Epithelial cell of prostate (primary cell): ENCODE measurements at regions not wholly inside any gene's neighbourhood (a gene's known extent, or its start where the extent isn't known, plus 50 kb on each side); places are given as distances from the start of the nearest gene placed in this dataset.
"Not testable (repeated sequence)": the region's sequence is repeated elsewhere in the genome, so short reads cannot be mapped to it uniquely, and the experiment has no call there.

ENCODE experiments used
- DNase-seq: peaks from one replicate; pipeline ENCODE4 v3.0.0-alpha.2; 2011; ENCODE audit warnings: low read depth, low spot score
- H3K27ac ChIP-seq: fragments of 450-650 bp; 2 replicates; pipeline ENCODE4 v1.5.1; 2017; ENCODE audit warnings: mild to moderate bottlenecking

DNA sequence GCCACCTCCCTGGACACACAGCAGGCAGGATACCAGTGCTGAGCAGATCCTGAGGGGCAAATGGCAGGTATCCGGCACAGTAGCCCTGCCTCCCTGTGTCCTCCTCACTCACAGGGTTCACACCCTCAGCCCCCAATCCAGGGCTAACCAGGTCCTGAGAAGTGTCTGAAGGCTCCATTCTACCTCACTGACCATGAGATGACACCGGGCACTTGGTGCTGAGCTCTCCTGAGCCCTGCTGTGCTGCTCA lies 115.4 kb upstream of the ATP2B2 start:
- no peak overlapping the region for H3K27ac ChIP-seq
- no peak for DNase-seq

DNA sequence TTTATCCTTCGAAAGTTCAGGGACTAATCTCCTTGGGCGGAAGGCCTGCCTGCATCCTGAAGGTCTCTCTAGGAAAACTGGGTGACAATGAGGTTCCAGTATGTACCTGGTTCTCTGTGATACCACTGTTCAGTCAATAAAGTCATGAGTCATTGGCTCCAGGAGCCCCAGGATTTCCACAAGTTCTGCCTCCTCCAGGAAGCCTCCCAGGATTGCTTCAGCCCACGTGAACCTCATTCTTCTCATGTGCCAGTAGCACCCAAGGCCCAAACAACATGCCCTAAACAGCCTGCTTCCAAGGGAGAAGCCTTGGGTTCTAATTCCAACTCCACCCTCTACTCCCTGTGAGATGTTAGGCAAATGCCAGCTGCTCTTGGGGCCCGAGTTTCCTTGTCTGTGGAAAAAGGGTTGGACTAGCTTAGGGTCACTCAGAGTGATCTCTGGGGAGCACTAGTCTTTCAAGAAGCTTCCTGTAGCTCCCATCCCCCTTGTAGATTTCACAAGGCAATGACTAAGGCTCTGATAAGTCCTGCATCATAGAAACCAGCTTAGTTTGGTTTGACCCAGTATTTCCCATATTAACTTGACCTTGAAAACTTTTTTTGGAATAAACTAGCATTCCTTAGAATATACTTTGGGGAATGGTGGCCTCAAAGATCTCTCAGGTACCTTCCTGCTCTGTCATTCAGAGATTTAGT lies 118.3 kb upstream of the ATP2B2 start:
- DNase-seq: no peak

DNA sequence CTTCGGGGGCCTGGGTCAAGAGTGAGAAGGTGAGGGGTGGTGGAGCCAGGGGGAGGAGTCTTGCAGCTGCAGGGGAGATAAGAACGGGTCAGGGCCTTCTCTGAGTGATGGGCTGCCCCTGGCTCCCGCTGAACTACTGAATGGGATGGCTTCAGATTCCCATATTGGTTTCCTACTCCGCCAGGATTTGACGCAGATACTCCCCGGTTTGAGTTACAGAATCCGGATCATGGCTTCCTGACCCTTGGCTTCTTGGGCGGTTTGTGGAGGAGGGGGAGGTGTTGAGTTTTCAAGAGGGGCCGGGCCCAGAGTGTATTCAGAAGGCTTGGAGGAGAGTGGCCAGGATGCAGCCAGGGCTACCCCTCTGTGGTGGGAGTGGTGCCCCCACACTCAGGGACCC lies 119.9 kb upstream of the ATP2B2 start:
- DNase-seq: no peak
- H3K27ac ChIP-seq: no peak overlapping the region

More for the DNA sequence above, 118.3 kb upstream of the ATP2B2 start:
- H3K27ac ChIP-seq: no peak overlapping the region

DNA sequence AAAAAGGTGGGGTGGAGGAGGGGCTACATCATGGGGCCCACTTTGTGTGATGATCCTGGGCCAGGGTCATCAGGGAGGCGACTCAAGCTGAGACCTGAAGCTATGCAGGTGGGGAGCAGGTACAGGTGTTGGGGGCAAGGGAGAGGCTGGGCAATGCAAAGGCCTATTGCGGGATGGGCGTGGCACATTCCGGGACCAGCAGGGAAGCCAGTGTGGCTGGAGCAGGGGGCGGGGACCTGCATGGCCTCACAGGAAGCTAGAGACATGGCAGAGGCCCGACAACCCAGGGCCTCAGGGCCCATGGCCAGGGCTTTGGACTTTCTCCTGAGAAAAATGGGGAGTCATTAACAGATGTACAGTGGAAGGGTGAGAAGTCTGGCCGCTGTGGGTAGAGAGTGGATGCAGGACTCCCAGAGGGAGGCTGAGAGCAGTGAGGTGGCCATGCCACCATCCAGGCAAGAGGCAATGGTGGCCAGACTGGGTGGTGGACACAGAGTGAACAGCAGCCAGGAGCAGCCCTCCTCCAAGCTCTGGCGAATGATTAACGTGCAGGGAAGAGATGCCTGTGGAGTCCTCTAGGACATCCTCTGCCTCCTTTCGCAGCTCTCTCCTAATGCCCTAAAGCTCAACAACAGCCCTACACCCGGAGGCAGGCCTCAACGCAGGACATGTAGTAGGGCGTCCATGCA lies 122.6 kb upstream of the ATP2B2 start:
- DNase-seq: no peak
- no peak overlapping the region for H3K27ac ChIP-seq

DNA sequence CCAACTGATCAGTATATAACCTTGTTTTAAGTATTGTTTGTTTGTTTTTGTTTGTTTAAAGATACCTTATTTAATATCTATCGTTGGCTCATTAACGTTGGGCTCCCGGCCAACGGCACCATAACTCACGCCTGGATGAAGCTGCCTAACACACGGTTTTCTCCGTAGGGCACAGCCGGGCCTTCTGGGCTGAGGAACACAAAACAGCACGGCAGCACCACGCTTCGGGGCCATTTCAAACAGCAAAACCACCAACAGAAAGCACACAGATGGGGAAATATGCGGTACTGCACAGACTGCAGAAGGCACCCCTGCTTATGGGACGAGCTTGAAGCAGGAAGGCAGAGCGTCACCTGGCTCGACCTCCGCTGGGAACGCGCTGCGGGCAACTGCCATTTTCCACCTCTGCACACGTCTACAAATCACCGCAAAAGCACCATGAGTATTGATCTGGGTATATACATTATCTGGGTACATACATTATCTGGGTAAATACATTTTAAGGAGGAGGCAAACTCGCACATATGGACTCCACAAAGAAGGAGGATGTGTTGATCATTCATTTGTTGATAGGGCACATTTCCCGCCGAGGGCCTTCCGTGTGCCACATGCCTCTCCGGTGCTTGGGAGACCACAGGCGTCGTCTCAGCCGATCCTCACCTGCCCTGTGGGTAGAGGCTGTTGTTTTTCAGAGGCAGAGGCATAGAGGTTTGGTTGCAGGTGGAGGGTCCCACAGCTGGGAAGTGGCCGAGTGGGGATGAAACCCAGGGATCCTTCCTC lies 123.7 kb upstream of the ATP2B2 start:
- no peak overlapping the region for H3K27ac ChIP-seq
- DNase-seq: no peak

DNA sequence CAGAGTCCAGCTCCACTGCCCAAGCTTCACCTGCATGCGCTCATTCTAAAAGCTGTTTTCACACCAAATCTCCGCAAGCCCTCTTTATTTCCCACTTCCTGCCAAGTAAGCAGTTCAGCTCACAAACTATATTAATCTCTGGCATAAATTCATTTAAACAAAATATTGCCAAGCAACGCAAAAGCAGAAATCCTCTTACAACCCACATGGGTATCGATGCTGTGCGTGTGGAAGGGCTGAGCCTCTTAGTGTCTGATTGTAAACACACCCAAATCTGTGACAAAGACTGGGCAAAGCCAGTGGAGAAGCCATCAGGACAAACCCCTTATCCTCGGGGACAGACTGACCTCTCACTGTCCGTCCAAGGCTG lies 124.3 kb upstream of the ATP2B2 start:
- DNase-seq: no peak
- H3K27ac ChIP-seq: no peak overlapping the region

DNA sequence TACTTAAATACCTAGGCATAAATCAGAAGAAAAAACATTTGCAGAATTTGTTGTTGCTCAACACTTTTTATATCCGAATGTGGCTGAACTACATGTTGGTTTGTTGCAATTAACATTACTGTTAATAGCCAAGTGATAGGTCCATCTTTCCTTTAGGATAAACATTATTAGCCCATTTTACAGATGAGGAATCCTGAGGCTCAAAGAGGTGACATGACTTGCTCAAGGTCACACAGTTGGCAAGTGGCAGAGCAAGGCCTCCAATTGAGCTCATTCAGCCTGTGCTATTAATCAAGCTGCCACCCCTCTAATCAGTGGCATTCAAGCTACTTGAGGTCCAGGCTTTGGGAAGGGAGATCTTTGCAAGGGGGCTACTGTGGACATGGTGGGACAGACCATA lies 125.8 kb upstream of the ATP2B2 start:
- DNase-seq: no peak
- no peak overlapping the region for H3K27ac ChIP-seq

DNA sequence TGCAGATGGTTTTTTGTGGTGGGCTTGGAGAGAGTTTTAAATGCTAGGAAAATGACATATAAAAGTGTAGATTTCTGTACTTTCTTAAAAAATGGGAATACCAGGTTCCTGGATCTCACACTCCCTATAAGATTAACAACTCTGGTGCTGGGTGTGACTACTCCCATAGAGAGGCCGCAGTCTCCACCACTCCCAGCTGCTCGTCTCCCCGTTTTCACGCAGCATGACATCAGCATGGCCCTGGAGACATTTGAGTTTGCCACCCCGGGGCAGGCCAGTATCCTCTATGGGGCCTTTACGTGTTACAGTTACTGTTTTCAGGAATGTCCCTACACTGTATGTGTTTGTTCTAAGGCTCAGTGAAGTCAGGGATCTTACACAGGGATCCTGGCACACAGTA lies 126.7 kb upstream of the ATP2B2 start:
- no peak overlapping the region for H3K27ac ChIP-seq
- DNase-seq: no peak

DNA sequence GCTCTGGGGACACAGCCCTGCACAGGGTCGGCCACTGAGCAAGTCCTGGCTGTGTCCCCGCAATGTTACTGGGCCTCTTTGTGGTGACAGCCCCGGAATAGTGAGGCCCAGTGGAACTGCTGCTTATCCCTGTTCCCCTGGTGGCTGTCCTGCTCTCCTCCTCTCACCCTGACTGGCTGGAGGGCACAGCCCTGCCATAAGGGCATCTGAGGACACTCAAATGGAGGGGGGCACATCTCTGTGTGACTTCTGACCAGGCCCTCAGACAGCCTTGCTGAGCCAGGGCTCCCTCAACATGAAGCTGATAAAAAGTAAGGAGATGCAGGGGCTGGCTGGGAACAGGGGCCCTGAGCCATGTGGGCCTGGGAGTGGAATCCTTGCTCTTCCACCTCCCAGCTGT lies 127.4 kb upstream of the ATP2B2 start:
- no peak for DNase-seq
- no peak overlapping the region for H3K27ac ChIP-seq

DNA sequence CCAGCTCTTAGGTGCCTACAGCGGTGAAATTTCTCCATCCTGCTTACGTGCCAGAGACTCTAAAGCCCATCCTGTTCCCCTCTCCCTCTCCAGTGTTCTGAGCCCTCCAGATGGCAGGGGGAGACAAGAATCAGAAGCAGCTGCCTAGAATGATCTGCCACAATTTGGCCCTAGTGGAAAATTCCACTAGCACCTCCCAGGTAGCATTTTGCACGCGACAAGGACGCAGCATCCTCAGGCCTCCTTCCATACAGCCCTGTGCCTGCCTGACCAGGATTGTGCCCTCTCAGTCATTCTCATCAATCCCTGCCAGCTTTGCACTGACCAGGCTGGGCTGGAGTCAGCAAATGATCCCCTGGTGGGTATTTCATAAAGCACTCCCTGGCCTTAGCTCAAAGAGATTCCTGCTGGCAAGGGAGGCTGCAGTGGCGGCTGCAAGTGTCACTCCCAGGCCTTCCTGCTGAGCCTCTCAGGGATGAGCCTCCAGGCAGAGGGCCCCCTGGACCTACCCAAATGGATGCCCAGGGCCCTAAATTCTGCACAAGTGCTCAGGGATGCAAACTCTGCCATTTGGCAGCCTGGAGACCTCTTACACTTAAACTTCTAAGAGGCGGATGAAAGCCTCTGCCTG lies 130.2 kb upstream of the ATP2B2 start:
- no peak overlapping the region for H3K27ac ChIP-seq

DNA sequence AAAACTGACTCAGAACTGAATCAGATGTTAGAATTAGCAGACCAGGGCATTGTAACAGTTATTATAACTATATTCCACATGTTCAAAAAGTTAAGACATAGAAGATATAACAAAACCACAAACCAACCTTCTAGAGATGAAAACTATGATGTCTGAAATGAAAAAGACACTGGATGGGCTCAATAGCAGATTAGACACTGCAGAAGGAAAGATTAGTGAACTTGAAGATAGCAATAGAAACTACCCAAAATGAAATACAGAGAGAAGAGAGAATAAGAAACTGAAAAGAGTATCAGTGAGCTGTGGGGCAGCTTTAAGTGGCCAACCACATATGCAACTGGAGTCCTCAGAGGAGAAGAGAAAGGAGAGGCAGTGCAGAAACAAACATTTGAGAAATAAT lies 132.0 kb upstream of the ATP2B2 start:
- DNase-seq: no peak
- H3K27ac ChIP-seq: no peak overlapping the region

More for the DNA sequence above, 130.2 kb upstream of the ATP2B2 start:
- DNase-seq: no peak

DNA sequence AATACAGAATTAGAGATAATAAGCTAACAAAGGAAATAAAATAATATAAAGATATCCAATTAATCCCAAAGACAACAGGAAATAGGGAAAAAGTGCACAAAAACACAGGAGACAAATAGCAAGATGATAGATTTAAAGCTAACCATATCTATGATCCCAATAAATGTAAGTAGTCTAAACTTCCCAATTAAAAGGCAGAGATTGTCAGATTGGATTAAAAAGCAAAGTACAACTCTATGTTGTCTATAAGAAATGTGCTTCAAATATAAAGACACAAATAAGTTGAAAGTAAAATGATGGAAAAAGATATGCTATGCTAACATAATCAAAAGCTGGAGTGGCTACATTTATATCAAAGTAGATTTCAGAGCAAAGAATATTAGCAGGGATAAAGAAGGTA lies 133.1 kb upstream of the ATP2B2 start:
- DNase-seq: no peak
- H3K27ac ChIP-seq: no peak overlapping the region

DNA sequence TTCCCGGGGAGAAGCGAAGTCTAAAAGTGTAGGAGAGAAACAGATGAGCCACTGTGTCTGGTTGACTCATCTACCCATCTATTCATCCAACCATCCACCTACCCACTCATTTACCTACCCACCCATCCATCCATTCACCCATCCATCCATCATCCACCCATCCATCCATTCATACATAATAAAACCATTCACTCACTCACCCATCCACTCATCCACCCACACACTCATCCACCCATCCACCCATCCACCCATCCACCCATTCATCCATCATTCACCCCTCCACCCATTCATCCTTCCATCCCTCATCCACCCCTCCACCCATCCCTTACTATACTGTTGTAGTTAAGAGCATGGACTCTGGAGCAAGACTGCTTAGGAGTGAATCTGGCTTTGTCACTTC lies 136.4 kb upstream of the ATP2B2 start:
- no peak overlapping the region for H3K27ac ChIP-seq
- DNase-seq: no peak

DNA sequence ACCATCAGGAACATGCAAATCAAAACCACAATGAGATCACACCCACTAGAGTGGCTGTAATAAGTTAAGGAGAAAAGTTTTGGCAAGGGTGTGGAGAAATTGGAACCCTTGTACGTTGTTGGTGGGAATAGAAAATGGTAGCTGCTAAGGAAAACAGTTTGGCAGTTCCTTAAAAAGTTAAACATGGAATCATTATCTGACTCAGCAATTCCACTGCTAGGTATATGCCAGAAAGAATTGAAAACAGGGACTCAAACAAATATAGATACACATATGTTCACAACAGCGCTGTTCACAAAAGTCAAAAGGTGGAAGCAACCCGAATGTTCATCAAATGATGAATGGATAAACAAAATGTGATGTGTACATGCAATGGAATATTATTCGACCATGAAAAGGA lies 138.8 kb upstream of the ATP2B2 start:
- no peak overlapping the region for H3K27ac ChIP-seq
- no peak for DNase-seq

DNA sequence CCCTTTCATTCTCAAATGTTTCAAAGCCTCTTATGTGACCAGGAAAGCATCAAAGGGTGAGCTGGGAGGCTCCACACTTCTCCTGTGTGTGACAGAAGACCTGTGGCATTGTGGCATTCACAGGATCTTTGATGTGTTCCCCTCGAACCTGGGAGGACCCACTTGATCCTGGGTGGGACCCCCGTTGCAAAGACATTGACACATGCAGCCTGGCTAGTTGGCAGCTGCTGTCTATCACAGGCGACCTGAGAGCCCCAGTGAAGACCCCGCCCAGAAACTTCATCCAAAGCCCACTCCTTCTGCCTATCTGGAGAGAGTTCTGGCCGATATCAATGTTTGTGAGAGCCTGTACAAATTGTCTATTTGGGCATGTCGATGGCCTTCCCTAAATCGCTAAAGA lies 140.4 kb upstream of the ATP2B2 start:
- no peak for DNase-seq
- H3K27ac ChIP-seq: no peak overlapping the region

DNA sequence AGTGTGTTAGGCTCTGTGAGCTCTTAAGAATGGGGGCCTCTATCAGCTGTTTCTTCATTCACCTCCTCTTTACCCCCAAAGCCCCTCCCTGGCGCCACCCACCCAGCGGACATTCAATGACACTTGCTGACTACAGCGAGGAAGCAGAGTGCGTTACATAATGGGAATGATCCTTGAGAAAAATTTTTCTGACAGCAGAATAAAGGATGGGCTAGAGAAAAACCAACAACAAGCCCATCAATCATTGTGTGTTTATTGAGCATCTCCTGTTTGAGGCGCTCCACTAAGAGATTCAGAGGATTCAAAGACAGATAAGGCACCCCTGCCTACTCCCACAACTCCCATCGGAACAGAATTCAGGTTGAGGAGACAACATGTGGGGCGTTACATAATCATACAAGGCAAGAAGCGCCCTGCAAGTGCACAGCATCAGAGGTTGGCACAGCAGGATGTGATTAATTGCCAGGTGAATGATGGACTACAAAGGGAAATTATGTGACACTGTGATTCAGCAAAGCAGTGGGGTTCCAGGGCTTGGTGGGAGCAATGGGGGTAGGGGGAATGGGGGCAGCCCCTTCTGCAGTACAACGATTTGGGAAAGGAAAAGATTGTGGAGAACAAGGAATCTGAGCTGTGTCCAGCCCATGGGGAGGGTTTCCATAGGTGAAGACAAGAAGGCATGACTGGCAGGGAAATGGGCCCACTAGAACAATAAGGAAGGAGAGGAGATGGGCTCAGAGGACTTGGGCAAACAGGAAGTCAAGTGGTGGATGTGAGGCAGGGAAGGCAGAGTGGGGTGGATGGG lies 141.3 kb upstream of the ATP2B2 start:
- no peak overlapping the region for H3K27ac ChIP-seq
- DNase-seq: no peak

DNA sequence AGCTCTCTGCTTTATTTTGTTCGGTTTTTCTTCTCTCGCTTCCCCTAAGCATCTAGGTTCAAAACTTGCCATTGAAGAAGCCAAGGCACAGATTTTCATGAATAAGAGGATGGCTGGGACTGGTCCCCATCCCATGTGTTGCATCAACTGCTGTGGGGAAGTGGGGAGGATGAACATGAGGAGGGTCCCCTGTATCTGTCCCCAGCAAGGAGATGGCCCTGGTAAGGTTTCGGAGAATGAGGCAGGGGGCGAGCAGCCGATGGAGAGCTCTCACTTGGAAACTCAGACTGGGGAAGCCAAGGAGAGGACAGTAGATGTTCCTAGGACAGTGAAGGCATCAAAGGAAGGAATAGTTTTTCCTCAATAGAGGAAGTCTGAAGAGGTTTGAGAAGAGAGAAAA lies 142.0 kb upstream of the ATP2B2 start:
- H3K27ac ChIP-seq: no peak overlapping the region
- DNase-seq: no peak

DNA sequence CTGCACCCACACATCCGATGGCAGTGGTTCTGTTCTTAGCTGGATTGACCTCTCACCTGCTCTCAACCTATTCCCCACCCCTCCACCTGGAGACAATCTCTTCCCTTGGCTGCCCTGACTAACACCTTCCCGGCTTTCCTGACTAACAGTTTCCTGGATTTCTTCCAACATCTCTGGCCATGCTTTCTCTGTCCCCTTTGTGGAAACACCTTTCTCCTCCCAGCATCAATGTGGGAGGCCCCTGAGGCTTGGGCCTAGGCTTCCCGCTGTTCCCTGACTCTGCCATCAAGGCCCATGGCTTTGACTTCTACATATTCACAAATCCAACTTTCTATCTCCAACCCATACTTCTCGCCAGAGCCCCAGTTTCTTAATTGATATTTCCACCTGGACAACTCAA lies 142.8 kb upstream of the ATP2B2 start:
- DNase-seq: no peak
- no peak overlapping the region for H3K27ac ChIP-seq

DNA sequence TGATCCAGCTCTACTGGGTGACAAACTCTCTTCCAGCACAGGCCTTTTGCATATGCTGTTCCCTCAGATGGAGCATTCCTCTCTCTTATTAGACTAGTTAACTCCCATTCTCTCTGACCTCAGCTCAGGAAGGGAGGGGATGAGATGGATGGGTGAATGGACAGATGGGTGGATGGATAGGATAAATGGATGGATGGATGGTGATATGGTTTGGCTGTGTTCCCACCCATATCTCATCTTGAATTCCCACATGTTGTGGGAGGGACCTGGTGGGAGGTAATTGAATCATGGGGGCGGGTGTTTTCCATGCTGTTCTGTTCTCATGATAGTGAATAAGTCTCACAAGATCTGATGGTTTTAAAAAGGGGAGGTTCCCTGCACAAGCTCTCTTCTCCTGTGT lies 144.1 kb upstream of the ATP2B2 start:
- not testable (repeated sequence) for H3K27ac ChIP-seq, DNase-seq

DNA sequence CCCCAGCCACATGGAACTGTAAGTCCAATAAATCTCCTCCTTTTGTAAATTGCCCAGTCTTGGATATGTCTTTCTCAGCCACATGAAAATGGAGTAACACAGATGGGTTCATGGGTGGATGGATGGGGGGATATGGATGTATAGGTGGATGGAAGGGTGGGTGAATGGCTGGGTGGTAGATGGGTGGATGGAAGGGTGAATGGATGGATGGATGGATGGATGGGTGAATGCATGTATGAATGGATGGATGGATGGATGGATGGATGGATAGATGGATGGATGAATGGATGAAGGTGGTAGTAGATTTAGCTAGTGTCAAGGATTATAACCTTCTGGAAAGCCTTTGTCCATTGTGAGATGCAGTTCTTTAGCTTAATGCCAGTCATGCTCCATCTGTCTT lies 146.1 kb upstream of the ATP2B2 start:
- DNase-seq: no peak
- no peak overlapping the region for H3K27ac ChIP-seq

DNA sequence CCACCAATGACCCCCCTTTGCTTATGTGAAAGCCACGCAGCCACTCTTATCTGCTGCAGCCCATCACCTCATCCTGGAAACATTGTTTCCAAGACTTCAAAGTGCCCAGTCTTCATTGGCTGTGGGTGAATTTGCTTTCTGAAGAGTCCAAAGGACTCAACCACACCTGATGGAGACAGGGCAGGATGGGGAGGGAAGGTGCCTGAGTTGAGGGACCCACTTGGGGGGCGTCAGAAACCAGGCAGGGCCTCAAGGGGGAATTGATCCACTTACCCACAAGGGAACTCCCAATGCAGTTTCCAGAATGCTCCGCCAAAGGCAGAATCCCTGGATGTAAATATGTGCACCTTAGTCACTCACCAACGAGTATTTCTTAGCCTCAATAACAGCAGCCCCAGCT lies 147.9 kb upstream of the ATP2B2 start:
- DNase-seq: no peak
- H3K27ac ChIP-seq: no peak overlapping the region
